Activated T-helper 17 cell treated with anti-CD3 and anti-CD28 coated beads, Interleukin-2, amount 50 U/mL, for 72 hours (primary cell): ENCODE measurements at regions not wholly inside any gene's neighbourhood (a gene's known extent, or its start where the extent isn't known, plus 50 kb on each side); places are given as distances from the start of the nearest gene placed in this dataset.

Source experiments
- ATAC-seq: fragments of 150-1000 bp; cut with Tn5 transposase; replicated peaks from 2 replicates; pipeline ENCODE4 v1.10.0; 2021; ENCODE audit warnings: mild to moderate bottlenecking, moderate library complexity
- H3K27ac Mint-ChIP-seq: one replicate; pipeline ENCODE4 v1.8.0; 2022; ENCODE audit warnings: mixed read lengths
- H3K27me3 Mint-ChIP-seq: one replicate; pipeline ENCODE4 v1.8.0; 2022; ENCODE audit warnings: mixed read lengths
- H3K36me3 Mint-ChIP-seq: one replicate; pipeline ENCODE4 v1.8.0; 2022; ENCODE audit warnings: low read depth, mild to moderate bottlenecking, mixed read lengths
- H3K4me1 Mint-ChIP-seq: one replicate; pipeline ENCODE4 v1.8.0; 2022; ENCODE audit warnings: mixed read lengths
- H3K4me3 Mint-ChIP-seq: one replicate; pipeline ENCODE4 v1.8.0; 2022; ENCODE audit warnings: mild to moderate bottlenecking, mixed read lengths
- H3K9me3 Mint-ChIP-seq: one replicate; pipeline ENCODE4 v1.8.0; 2022; ENCODE audit warnings: mixed read lengths

DNA sequence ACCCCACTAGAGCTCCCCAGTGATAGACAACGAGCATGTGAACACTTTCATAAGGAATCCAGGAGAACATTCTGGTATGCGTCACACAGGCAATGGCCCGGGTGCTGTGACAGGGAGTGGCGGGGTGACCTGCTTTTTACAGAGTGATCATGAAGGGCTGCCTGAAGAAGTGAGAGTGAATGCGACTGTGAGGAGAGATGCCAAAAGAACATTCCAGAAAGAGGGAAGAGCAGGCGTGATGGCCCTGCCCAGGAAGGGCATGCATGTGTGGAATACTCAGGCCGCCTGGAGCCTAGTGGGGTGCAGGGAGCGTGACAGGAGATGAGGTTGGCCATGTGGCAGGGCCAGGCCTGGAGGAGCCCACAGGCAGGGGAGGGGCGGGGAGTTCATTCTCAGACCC lies 53.8 kb downstream of the FZD10 start:
- Mint-ChIP-seq H3K4me3 (no peak overlapping the region), H3K27me3 (peaks cover 17% of the 10 kb centered on the region), H3K9me3 (peaks cover 18% of the 10 kb centered on the region), H3K27ac (no peak overlapping the region), H3K4me1 (no peaks in the 10 kb centered on the region), H3K36me3 (no peaks in the 10 kb centered on the region)
- ATAC-seq: no peak

DNA sequence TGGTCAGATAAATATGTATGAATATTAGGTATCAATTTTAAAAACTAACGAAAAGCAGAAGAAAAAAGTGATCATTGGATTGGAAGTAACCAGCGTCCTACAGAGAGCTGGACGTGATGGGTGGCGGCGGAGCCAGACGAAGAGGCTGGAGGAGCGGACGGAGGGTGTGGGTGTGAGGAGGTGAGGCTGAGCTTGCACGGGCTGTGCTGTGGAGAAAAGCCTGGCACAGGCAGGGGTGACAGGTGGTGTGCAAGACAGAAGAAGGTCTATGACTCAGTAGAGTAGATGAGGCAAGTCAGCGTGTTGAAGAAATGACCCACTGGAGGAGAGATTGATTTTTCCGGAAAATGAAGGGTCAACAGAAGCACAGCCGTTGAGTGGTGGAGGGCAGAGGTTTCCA lies 56.4 kb downstream of the FZD10 start:
- Mint-ChIP-seq H3K27ac (no peak overlapping the region), H3K27me3 (peaks cover 21% of the 10 kb centered on the region), H3K4me3 (no peak overlapping the region), H3K36me3 (no peaks in the 10 kb centered on the region), H3K4me1 (no peaks in the 10 kb centered on the region), H3K9me3 (peaks cover 14% of the 10 kb centered on the region)
- no peak for ATAC-seq

DNA sequence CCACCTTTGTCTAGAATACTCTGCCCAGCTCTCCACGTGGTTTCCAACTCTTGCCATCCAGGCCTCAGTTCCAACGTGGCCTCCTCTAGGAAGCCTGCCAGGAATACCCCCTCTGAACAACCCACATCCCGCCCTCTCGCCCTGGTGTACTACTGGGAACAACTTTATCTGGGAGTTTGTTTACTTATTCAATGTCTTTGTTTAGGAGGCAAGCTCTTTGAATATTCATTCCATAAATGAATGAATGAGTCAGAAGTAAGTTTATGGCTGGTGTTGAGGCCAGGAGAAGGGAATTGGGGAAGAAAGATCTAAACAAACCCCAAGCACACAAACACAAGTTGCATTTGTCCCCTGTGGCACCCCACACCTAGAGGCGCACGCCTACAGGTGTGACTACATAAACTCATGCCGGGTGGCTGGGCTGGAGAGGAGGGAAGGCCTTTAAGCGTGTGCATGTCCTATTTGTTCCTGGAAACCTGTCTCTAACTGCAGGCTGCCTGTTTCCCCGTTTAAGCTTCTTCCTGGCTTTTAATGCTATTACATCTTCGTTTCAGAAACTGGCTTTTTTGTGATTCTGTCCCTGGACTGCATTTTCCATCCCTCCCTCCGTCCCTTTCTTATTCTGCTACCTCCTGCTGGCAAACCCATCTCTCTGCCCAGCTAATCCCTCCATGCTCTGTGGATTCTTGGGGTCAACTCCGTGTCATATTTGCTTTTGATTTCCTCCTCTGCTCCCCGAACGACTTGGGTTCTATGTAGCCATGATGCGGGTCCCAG lies 57.9 kb downstream of the FZD10 start:
- no peaks in the 10 kb centered on the region for H3K36me3 Mint-ChIP-seq
- no peak overlapping the region for H3K4me3 Mint-ChIP-seq
- no peak overlapping the region for H3K27ac Mint-ChIP-seq
- H3K9me3 Mint-ChIP-seq: peaks cover 14% of the 10 kb centered on the region
- no peaks in the 10 kb centered on the region for H3K4me1 Mint-ChIP-seq
- ATAC-seq: no peak
- H3K27me3 Mint-ChIP-seq: peaks cover 21% of the 10 kb centered on the region

DNA sequence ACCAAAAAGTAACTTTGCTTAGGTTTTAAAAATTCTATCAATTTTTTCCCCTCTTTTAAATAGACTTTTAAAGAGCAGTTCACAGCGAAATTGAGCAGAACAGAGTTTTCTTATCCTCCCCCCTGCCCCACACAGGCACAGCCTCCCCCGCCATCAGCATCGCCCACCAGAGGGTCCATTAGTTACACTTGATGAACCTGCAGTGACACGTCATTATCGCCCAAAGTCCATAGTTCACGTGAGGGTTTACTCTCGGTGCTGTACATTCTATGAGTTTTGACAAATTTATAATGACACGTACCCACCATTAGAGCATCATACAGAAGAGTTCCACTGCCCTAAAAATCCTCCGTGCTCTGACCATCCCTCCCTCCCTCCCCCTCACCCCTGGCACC lies 58.4 kb downstream of the FZD10 start:
- Mint-ChIP-seq H3K27ac (no peak overlapping the region), H3K4me3 (no peak overlapping the region), H3K4me1 (no peaks in the 10 kb centered on the region), H3K36me3 (no peaks in the 10 kb centered on the region), H3K9me3 (peaks cover 14% of the 10 kb centered on the region), H3K27me3 (peaks cover 21% of the 10 kb centered on the region)
- ATAC-seq: no peak

DNA sequence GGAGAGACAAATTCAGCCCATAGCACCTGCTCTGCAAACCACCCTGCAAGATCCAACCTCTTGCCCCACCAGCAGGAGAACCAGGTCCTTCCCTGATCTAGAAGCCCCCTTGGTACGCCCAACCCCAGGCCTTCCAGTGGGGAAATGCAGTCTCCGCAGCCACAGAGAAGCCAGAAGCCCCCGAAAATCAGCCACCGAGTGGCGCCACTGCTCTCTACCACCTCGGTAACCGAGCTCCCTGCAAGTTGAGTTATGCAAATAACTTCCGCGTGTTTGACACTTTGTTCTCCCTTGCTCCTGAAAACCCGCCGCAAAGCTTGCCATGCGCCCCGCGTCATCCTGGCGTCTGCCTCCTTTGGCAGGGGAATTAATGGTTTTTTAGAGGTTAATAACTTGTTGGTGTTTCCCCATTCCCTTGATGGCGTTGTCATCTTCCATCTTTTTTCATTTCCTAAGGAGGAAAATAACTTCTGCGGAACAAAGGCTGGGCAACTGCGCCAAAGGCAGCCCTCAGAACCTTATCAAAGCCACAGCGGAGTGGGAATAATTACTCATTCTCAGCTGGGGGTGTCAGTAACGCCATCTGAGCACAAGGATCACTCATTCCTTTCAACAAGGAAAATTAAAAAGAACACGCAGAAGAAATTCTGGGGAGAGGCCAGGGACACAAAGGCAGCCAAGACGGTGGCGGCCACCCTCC lies 60.4 kb downstream of the FZD10 start:
- Mint-ChIP-seq H3K36me3 (no peaks in the 10 kb centered on the region), H3K27ac (no peak overlapping the region), H3K4me3 (no peak overlapping the region), H3K9me3 (peaks cover 6% of the 10 kb centered on the region), H3K4me1 (no peaks in the 10 kb centered on the region), H3K27me3 (peaks cover 13% of the 10 kb centered on the region)
- ATAC-seq: no peak

DNA sequence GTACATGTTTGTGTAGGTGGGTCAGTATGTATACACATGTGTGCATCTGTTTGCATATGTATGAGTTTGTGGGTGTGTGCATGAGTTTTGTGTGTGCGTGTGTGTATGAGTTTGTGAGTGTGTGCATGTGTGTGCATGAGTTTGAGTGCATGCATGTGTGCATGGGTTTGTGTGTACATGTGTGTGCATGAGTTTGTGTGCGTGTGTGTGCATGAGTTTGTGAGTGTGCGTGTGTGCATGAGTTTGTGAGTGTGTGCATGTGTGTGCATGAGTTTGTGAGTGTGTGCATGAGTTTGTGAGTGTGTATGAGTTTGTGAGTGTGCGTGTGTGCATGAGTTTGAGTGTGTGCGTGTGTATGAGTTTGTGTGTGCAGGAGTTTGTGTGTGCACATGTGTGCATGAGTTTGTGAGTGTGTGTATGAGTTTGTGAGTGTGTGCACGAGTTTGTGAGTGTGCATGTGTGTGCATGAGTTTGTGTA lies 61.5 kb downstream of the FZD10 start:
- H3K36me3 Mint-ChIP-seq: no peaks in the 10 kb centered on the region
- H3K9me3 Mint-ChIP-seq: peaks cover under 1% of the 10 kb centered on the region
- no peak for ATAC-seq
- peaks cover 9% of the 10 kb centered on the region for H3K27me3 Mint-ChIP-seq
- no peak overlapping the region for H3K27ac Mint-ChIP-seq
- H3K4me3 Mint-ChIP-seq: no peak overlapping the region
- no peaks in the 10 kb centered on the region for H3K4me1 Mint-ChIP-seq

DNA sequence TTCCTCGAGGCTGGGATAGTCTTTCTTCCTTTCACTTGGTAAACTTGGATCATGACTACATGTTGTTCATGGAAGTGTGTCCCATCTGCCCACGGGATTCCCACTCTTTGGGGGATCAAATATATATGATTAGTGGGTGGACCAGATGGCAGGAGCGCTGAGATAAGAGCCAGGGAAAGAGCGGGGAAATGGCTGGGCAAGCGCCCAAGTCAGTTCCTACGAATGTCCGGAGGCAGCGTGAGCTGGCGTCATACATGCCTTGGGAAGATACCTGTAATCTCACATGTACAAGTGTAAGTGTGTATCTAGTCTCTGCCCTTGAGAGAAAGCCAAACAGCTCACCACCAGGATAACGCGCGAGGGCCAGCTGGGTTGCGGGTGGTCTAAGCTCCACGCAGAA lies 62.3 kb downstream of the FZD10 start:
- peaks cover 1% of the 10 kb centered on the region for H3K9me3 Mint-ChIP-seq
- H3K4me1 Mint-ChIP-seq: no peaks in the 10 kb centered on the region
- H3K4me3 Mint-ChIP-seq: no peak overlapping the region
- H3K27ac Mint-ChIP-seq: no peak overlapping the region
- no peaks in the 10 kb centered on the region for H3K36me3 Mint-ChIP-seq
- peaks cover 8% of the 10 kb centered on the region for H3K27me3 Mint-ChIP-seq
- ATAC-seq: no peak

DNA sequence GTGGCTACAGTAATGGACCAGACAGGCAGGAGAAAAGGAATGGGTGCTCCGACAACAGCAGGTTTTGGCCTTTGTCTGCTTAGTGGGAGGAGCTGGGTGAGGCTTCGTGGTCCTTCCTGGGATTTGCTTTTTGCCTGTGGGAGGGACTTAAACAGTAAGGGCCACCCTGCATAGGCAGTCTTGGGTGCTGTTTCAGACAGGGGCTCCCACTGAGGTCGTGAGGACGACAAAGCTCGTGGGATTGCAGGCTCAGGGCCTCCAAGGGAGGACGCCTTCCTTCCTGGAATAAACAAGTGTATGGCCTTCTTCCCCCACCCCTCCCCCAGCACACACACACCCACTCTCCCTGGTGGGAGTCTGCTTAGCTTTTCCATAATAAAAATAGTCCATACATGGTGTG lies 63.1 kb downstream of the FZD10 start:
- Mint-ChIP-seq H3K9me3 (peaks cover 6% of the 10 kb centered on the region), H3K36me3 (no peaks in the 10 kb centered on the region), H3K27ac (no peak overlapping the region), H3K4me1 (no peaks in the 10 kb centered on the region), H3K27me3 (peaks cover 8% of the 10 kb centered on the region), H3K4me3 (no peak overlapping the region)
- ATAC-seq: no peak

DNA sequence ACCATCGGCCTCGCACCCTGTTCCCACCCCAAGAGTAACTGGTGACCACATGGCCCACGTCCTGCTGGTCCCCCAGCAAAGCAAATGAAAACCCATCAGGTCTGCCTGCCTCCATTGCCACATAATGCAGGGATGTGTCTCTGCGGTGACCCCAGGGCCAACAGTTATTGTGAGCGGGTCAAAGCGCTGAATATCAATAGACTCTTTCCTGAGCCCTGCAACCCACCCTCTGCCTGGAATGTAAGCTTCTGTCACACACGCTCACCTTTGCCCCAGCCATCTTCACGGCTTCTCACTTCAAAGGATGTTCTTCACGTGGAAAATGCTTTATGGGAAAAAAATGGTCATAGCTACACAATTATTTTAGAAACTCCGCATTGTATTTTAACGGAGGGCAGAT lies 63.9 kb downstream of the FZD10 start:
- no peaks in the 10 kb centered on the region for H3K4me1 Mint-ChIP-seq
- ATAC-seq: no peak
- H3K9me3 Mint-ChIP-seq: peaks cover 6% of the 10 kb centered on the region
- no peak overlapping the region for H3K27ac Mint-ChIP-seq
- peaks cover 3% of the 10 kb centered on the region for H3K27me3 Mint-ChIP-seq
- H3K4me3 Mint-ChIP-seq: no peak overlapping the region
- no peaks in the 10 kb centered on the region for H3K36me3 Mint-ChIP-seq

DNA sequence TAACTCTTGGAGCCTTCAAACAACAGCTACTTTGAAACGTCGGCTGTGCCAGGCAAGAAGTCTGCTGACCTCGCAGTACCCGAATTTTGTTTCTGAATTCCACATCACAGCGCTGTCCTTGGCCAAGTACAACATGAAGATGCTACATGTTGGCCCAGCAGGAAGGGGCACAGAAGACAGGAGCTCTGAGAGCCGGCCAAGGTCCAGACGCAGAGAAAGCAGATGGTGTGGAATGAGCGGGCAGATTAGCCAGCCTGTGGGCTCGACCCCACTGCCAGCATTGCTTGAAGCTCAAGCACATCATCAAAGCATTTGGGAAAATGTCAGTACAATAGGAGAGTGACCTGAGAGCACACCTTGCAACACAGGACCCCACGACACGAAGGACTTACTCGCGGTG lies 64.5 kb downstream of the FZD10 start:
- Mint-ChIP-seq H3K27ac (no peak overlapping the region), H3K27me3 (no peaks in the 10 kb centered on the region), H3K4me1 (no peaks in the 10 kb centered on the region), H3K4me3 (no peak overlapping the region), H3K9me3 (peaks cover 6% of the 10 kb centered on the region), H3K36me3 (no peaks in the 10 kb centered on the region)
- no peak for ATAC-seq

DNA sequence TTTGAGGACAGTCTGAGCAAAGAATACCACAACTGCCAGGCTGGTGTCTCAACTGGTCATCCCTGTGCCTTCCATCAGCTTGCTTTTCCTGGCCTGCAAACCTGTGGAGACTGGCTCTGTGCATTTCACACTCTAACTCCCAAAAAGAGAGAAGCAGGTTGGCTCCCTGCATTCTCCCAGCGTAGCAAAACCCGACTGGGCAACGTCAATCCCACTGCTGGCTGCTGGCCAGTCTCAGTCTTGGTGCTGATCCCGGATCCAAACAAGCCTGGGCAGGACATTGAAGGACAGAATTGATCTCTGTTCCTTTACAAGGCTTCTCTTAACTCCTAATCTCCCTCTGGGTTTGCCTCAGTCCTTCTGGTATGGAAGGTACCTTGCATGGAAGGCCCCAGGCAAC lies 65.4 kb downstream of the FZD10 start:
- Mint-ChIP-seq H3K36me3 (no peaks in the 10 kb centered on the region), H3K27me3 (no peaks in the 10 kb centered on the region), H3K27ac (no peak overlapping the region), H3K4me1 (no peaks in the 10 kb centered on the region), H3K4me3 (no peak overlapping the region), H3K9me3 (peaks cover 8% of the 10 kb centered on the region)
- no peak for ATAC-seq

DNA sequence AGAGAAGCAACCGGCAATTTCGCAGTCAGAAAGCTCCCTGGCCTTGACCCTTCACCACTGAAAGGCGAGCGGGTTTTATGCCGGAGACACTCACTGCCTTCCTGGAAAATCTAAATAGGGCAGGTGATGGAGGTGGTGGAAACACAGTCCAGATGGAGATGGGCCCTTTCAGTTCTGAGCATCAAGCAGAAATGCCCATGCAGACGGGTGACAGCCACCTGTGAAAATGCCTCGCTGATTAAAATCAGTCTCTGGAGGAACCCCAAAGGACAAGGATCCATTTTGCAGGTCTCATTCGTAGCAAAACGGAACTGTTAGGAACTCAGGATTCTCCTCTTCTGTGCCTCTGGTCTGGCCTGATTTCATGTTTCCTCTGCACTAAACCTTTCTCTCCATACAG lies 74.2 kb downstream of the FZD10 start:
- Mint-ChIP-seq H3K9me3 (peaks cover 4% of the 10 kb centered on the region), H3K4me3 (no peak overlapping the region), H3K4me1 (no peaks in the 10 kb centered on the region), H3K36me3 (no peaks in the 10 kb centered on the region), H3K27ac (no peak overlapping the region), H3K27me3 (peaks cover 5% of the 10 kb centered on the region)
- ATAC-seq: no peak

DNA sequence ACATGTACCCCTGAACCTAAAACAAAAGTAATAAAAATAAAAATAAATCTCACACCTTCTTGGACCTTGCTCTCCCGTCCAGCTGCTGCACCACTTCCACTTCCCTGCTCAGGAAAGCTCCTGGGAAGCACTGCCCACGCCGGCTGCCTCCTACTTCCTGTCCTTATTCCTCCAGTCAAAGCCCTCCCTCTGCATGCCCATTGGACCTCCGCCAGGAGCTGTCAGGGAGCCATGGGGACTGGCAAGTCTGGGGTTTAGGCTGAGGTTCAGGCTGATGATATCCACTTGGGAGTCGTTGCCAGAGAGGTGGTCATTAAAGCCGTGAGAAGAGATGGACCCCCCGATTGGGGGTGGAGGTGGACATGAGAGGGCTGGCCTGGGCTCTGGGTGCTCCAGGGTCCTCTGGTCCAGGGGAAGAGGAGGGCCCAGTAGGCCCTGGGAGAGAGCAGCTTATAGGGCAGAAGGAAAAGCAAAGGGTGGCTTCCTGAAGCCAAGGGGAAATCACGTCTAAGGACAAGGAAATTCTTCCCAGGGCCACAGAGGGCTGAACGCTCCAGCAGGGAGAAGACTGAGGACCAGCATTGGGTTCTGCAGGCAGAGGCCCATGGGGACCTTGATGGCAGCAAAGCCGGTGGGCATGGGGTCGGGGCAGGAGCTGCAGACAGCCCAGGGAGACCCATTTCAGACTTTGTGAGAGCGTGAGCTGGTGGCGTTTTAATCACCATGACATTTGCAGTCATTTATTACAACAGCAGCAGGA lies 78.7 kb downstream of the FZD10 start:
- no peak overlapping the region for H3K27ac Mint-ChIP-seq
- H3K9me3 Mint-ChIP-seq: peaks cover 5% of the 10 kb centered on the region
- H3K27me3 Mint-ChIP-seq: no peaks in the 10 kb centered on the region
- no peak overlapping the region for H3K4me3 Mint-ChIP-seq
- no peaks in the 10 kb centered on the region for H3K4me1 Mint-ChIP-seq
- H3K36me3 Mint-ChIP-seq: no peaks in the 10 kb centered on the region
- ATAC-seq: no peak

DNA sequence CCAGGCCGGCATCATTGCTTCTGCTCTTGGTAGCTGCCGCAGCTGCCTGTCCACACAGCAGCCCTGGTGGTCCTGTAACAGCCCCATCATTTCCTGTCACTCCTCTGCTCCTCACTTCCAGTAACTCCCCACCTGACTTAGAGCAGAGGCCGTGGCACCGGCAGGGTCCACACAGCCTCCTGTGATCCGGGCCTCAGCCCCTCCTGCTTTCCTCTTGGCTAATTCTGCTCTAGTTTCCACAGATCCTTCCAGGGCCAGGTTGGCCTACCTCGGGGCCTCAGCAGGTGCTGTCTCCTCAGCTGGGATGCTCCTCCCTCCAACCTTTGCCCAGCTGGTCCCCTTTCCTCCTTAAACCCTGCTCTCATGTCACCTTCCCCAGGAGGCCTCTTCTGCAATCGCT lies 80.2 kb downstream of the FZD10 start:
- Mint-ChIP-seq H3K27ac (no peak overlapping the region), H3K27me3 (no peaks in the 10 kb centered on the region)
- no peak for ATAC-seq

DNA sequence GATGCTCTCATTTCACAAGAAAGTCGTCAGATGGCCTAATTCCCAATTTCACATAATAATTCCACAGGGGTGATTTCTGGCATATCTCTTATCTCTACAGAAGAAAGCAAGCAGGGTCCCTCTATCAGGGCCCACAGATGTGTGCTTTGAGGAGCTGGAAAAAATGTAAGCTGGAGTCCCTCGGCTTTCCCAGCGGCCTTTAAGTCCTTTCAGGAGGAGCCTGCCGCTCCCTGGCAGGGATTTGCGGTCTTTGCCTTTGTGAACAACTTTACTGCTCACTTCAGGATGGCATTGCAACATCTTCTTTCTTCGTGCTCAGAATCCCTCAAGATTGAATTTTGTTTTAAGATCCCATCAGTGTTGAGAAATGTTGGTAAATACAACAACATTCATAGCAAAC lies 83.0 kb downstream of the FZD10 start:
- no peak for ATAC-seq
- H3K27ac Mint-ChIP-seq: no peak overlapping the region

More for the DNA sequence above, 80.2 kb downstream of the FZD10 start:
- peaks cover 7% of the 10 kb centered on the region for H3K9me3 Mint-ChIP-seq
- H3K4me1 Mint-ChIP-seq: no peaks in the 10 kb centered on the region
- H3K36me3 Mint-ChIP-seq: no peaks in the 10 kb centered on the region
- H3K4me3 Mint-ChIP-seq: no peak overlapping the region

More for the DNA sequence above, 83.0 kb downstream of the FZD10 start:
- Mint-ChIP-seq H3K27me3 (no peaks in the 10 kb centered on the region), H3K9me3 (peaks cover 11% of the 10 kb centered on the region), H3K4me3 (no peak overlapping the region), H3K4me1 (no peaks in the 10 kb centered on the region), H3K36me3 (no peaks in the 10 kb centered on the region)
